ENCODE measurements at regions not wholly inside any gene's neighbourhood (a gene's known extent, or its start where the extent isn't known, plus 50 kb on each side); places are given as distances from the start of the nearest gene placed in this dataset.
"Not testable (repeated sequence)": the region's sequence is repeated elsewhere in the genome, so short reads cannot be mapped to it uniquely, and the experiment has no call there.

- DNase-seq (ENCODE audit: low spot score in 2 of 2) (no peak), FAIRE-seq (no peak)
Measured at GRCh38 chr14:96682401-96682800, 114.8 kb upstream of the VRK1 start.

DNA sequence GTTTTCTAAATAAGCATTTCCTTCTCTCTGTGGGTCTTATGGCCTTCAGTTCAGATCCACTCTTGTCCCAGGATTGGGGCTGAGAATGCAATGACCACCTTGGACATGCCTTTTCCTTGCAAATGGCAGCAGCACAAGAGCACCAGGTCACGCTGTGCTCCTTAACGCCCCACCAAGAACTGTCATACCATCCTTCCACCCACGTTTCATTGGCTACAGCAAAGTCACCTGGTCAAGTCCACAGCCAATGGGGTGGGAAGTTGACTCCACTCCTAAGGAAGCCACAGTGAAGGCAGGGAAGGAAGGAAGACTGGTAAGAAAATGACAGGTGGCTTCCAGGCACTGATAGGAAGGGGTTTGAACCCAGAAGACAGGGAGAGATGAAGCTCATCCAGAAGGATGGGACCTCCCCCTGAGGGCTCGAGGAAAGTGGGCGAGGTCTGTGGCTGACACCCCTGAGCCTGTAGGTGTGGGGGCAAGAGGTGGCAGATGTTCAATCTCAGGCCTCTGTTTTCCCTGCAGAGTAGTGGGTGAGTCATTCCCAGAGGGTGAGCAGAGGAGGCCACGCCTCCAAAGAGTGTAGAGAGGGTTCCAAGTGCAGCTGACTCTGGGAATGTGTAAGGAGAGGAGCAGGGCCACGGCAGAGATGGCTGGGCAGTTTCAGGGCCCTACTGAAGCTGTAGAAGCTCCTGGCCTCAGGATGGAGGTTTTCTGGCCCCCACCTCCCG, 113.5 kb upstream of the VRK1 start:
- FAIRE-seq = no peak
- DNase-seq (ENCODE audit: low spot score in 2 of 2) = no peak

- FAIRE-seq (no peak), DNase-seq (ENCODE audit: low spot score in 2 of 2) (no peak)
Measured at GRCh38 chr14:96686126-96686525, 111.1 kb upstream of the VRK1 start.

DNA sequence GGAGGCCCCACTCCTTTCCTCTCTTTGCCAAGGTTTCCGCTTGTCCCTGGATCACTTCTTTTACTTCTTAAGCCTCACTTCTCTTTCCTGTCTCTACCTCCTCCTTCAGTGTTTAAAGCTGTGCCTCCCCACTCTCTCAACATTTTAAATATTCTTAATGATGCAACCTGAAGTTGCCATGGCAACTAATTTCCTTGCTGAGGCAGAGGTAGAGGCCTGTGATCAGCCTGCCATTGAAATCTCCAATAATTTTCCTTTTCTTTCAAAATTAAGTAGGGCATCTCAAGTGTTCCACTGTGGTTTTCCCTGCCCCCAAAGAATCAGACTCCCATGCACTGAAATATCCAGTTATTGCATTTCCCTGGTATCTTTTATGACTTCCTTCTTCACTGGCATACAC, 108.6 kb upstream of the VRK1 start:
- FAIRE-seq (no peak), DNase-seq (ENCODE audit: low spot score in 2 of 2) (no peak)

DNA sequence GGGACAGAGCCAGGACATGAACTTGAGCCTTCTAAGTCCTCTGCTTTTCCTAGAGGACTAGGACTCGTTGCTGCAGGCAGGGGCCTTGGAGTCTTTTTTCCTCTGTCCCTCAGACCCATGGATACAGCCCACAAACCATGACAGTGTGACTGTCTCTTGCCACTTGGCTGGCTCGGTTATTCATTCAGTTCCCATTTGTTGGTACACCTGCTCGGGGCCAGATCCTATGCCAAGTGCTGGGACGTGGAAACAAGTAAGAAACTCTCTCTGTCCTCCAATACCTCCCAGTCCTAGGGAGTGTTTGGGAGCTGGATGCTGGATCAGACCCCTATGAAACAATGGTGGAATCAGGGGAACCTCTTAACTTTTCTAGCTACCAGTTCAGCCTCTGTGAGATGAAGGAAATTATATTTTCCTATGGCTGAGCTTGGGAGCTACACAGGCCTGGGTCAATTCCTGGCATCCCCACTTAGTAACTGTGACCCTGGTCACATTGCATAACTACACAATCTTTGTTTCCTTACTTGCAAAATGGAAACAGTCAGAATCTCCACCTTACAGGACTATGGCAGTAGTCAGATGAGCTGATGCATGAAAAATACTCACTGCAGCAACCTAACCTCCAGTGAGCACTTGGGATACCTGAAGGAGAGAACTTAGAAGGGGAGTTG, 106.3 kb upstream of the VRK1 start:
- FAIRE-seq (no peak), DNase-seq (ENCODE audit: low spot score in 2 of 2) (no peak)

GRCh38 chr14:96693252-96693820, 103.8 kb upstream of the VRK1 start:
- FAIRE-seq = no peak

GRCh38 chr14:96693987-96694386, 103.2 kb upstream of the VRK1 start:
- no peak for DNase-seq (ENCODE audit: low spot score in 2 of 2)
- FAIRE-seq = no peak

More at GRCh38 chr14:96693252-96693820, 103.8 kb upstream of the VRK1 start:
- DNase-seq (ENCODE audit: low spot score in 2 of 2) = no peak

DNA sequence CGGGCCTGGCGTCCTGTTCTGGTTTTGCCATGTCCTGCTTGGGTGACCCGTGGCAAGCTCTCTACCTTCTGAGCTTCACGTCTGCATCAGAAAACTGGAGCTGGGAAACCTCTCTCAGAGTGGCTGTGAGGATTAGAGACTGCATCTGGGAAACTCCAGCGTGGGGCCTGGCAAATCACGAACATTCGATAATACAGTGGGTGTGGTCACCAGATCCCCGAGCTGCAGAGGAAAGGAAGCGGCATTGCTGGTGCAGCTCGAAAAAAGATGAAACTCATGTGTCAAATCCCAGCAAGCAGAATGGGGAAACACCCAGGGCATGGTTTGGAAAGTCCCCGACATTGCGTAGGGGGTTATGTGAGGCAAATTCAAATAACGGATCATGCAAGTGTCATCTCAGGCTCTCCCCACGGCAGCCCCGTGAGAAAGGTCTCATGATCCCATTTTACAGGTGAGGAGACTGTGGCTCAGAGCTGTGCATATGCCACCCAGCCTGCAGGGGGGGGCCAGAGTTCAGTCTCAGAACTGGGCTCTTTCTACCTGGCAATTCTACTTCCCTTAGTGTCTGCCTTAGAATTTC, 98.1 kb upstream of the VRK1 start:
- no peak for DNase-seq (ENCODE audit: low spot score in 2 of 2)
- FAIRE-seq = no peak

- no peak for FAIRE-seq
Measured at GRCh38 chr14:96699666-96700065, 97.5 kb upstream of the VRK1 start.

DNA sequence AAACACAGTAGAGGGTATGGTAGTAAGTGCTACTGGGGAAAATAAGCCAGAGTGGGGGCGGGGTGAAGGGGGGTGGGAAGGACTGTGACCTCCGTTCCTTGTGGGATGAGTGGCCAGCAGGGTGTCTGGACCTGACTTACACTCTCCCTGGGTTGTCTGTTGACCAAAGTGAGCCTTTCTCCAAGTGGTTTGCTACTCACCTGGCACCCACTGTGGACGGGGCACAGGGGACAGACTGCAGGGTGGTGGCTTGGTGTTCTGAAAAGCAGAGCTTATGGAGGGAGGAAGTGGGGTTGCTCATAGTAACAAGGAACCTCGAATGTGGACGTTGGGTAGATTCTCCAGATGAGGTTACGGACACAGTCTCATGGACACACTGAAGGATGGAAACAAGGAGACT, 94.4 kb upstream of the VRK1 start:
- FAIRE-seq = no peak

More at GRCh38 chr14:96699666-96700065, 97.5 kb upstream of the VRK1 start:
- DNase-seq (ENCODE audit: low spot score in 2 of 2) = no peak

DNA sequence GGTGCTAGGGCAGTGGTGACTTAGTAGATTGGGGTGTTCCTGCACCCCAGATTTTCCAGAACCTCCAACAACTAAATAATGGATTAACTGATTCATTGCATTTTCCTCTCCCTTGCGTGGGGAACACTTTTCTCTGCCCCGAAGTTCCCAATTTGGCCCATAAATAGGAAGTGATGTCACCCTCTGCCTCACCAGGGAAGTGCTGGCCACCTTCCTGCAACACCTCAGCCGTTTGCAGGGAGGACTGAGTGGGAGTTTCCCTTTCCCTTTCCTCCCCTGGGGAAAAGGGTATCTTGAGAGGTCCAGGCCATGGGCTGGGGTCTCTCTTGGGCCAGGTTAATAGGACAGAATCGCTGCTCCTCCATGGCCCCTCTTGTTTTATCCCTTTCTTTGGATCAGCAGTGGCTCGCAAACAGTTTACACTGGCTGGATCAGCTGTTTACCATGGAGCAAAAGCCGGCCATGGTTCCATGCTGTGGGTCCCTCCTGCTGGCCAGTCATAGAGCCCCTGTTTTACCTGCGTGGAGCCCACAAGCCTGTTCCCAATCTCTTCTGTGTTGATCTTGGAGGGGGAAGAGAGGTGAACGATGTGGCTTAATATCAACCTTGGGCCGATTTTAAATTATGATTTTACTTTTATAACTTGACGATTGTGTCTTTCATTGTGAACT, 91.6 kb upstream of the VRK1 start:
- DNase-seq (ENCODE audit: low spot score in 2 of 2) = no peak

More for the DNA sequence above, 94.4 kb upstream of the VRK1 start:
- DNase-seq (ENCODE audit: low spot score in 2 of 2) = no peak

GRCh38 chr14:96706893-96707292, 90.3 kb upstream of the VRK1 start:
- no peak for FAIRE-seq
- no peak for DNase-seq (ENCODE audit: low spot score in 2 of 2)

More for the DNA sequence above, 91.6 kb upstream of the VRK1 start:
- FAIRE-seq = no peak

DNA sequence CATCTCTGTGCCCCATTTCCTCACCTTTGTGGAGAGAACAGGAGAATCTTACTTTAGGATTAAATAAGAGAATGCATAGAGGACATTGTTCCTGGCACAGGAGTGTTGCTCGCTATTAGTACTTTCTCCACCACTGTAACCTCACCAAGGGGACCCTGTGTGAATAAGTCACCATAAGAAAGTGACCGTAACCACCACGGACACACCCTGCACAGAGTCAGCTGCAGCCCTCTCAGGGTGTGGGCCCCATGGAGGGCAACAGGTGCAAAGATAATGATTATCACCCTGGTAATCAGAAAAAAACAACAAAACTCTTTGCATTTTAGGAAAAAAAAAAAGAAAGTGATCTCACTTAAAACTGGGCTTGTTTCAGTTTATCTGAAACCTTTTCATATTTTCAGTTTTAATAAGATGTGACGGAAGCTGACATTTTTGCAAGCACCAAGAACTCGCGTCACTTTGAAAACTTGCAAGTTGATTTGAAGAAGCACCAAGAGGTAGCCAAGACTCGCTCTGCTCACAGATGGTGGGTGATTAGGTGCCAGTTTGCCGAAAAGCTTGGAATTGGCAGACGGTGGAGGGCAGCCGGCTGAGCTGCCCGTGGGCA, 87.0 kb upstream of the VRK1 start:
- DNase-seq (ENCODE audit: low spot score in 2 of 2) (no peak), FAIRE-seq (no peak)

- FAIRE-seq (no peak), DNase-seq (ENCODE audit: low spot score in 2 of 2) (no peak)
Measured at GRCh38 chr14:96711559-96712267, 85.5 kb upstream of the VRK1 start.

DNA sequence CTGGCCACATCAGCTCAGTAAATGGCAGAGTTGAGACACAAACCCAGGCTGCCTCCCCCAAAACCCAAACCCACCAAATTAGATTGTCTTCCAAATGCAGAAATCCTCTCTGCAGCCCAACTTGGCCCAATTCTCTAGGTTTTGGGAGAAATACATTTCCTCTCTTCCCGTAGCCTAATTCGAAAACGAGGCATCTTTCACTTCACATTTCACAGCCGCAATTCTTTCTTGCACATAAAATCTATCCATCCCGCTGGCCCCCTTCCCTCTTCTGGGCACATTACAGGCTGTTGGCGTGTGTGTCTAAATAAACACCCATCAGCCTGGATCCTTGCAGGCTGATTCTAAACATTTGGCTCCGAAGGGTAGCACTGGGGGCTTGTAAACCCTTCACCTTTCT, 83.8 kb upstream of the VRK1 start:
- no peak for FAIRE-seq

DNA sequence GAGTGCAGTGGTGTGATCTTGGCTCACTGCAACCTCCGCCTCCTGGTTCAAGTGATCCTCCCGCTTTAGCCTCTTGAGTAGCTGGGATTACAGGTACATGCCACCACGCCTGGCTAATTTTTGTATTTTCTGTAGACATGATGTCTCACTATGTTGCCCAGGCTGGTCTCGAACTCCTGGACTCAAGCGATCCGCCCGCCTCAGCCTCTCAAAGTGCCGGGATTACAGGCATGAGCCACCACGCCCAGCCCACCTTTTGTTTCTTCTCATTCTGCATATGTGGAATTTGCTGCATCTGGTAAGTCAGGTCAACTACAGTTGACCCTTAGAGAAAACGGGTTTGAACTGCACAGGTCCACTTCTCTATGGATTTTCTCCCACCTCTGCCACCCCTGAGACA, 82.6 kb upstream of the VRK1 start:
- not testable (repeated sequence) for FAIRE-seq; DNase-seq (ENCODE audit: low spot score in 2 of 2)

More for the DNA sequence above, 83.8 kb upstream of the VRK1 start:
- no peak for DNase-seq (ENCODE audit: low spot score in 2 of 2)

- DNase-seq (ENCODE audit: low spot score in 2 of 2) (no peak), FAIRE-seq (no peak)
Measured at GRCh38 chr14:96717116-96717515, 80.1 kb upstream of the VRK1 start.

DNA sequence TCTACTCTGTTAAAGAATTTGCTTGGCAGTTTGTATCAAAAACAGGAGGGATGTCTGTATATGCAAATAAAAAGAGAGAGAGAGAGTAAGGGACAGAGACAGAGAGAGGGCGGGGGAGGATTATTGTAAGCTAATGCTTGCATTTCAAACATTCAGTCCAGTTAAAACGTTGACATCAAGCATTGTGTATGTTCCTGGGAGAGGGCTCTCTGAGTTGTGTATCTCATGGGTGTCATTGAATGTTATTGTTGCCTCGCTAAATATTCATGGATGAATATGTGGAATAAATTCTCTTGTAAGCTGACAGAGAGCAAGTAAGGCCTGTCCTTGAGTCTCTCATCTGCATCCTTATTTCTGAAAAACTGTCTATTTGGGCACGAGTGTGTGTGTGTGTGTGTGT, 78.8 kb upstream of the VRK1 start:
- FAIRE-seq = no peak
- no peak for DNase-seq (ENCODE audit: low spot score in 2 of 2)

GRCh38 chr14:96720702-96721101, 76.5 kb upstream of the VRK1 start:
- not testable (repeated sequence) for FAIRE-seq; DNase-seq (ENCODE audit: low spot score in 2 of 2)

DNA sequence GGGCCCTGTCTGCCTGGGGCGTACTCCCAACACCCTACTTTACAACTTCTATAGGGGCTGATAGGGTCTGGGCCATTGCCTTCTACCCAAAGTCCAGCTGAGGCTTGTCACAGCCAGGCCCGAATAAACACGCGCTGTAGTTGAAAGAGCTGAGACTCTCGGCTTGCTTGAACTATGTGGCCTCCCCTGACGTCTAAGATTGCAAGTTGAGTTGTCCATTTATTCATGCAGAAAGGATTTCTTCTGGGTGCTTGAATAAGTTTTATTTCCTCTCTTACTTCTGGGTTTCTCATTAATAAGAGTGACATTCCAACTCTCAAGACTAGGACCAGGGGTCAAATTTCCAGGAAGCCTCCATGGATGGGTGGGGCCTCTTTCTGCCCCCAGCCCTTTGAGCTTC, 74.4 kb upstream of the VRK1 start:
- DNase-seq (ENCODE audit: low spot score in 2 of 2) (no peak), FAIRE-seq (no peak)

All from frontal cortex (tissue), 3 donors.